GM12891 (cell line): ENCODE measurements at regions not wholly inside any gene's neighbourhood (a gene's known extent, or its start where the extent isn't known, plus 50 kb on each side); places are given as distances from the start of the nearest gene placed in this dataset.

Experiments
- PAX5 ChIP-seq: IDR thresholded peaks from 2 replicates; pipeline ENCODE4 v1.6.1; 2011; ENCODE audit warnings: low read length, moderate library complexity, mild to moderate bottlenecking; ENCODE audit not compliant: insufficient read depth, severe bottlenecking
- POLR2A ChIP-seq: IDR thresholded peaks from 2 replicates; pipeline ENCODE4 v1.6.1; 2011; ENCODE audit warnings: low read depth, low read length, control low read depth
- POLR2AphosphoS5 ChIP-seq: IDR thresholded peaks from 2 replicates; pipeline ENCODE4 v1.6.1; 2011; ENCODE audit warnings: low read depth, low read length, control low read depth
- POU2F2 ChIP-seq: IDR thresholded peaks from 2 replicates; pipeline ENCODE4 v1.6.1; 2011; ENCODE audit warnings: low read depth, mild to moderate bottlenecking, control low read depth, low read length, moderate library complexity
- TAF1 ChIP-seq: IDR thresholded peaks from 2 replicates; pipeline ENCODE4 v1.6.1; 2011; ENCODE audit warnings: low read depth, low read length, control low read depth

DNA sequence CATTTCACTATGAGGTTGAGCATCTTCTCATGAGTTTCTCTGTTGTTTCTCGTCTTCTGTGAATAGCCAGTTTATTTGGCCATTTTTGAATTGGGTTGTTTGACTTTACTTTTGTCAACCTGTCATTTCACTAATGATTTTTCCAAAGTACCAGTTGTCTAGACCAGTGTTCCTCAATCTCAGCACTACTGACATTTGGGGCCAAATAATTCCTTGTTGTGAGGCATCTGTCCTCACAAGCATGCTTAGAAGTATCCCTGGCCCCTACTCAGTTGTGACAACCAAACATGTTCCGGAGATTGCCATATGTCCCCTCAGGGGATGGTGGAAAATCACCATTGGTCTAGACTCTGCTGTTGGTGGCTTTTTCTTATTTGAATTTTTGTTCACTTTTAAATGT lies 87.7 kb upstream of the GNAZ start:
- TF ChIP-seq POLR2AphosphoS5 (no peak), POLR2A (no peak), TAF1 (no peak), PAX5 (no peak), POU2F2 (no peak)
